Heart right ventricle (tissue), 16 donors: ENCODE measurements at regions not wholly inside any gene's neighbourhood (a gene's known extent, or its start where the extent isn't known, plus 50 kb on each side); places are given as distances from the start of the nearest gene placed in this dataset.

Source experiments
- ATAC-seq, 8 donors: fragments of 200-7000 bp; cut with Tn5 transposase; one replicate each; pipeline ENCODE4 v1.9.1; 2020; ENCODE audit warnings: mild to moderate bottlenecking in 8 of 8, moderate library complexity in 8 of 8, moderate number of reproducible peaks in 1 of 8
- DNase-seq, 2 donors: peaks; one replicate each; pipeline ENCODE4 v3.0.0-alpha.2; 2020
- H3K27ac ChIP-seq, 10 donors: fragments of 200-600 bp; sonication (generic) in 2 of 10; one replicate each; pipeline versions ENCODE4 v1.5.0 to v1.8.0; 2020 to 2022; ENCODE audit warnings: mild to moderate bottlenecking in 3 of 10
- H3K27me3 ChIP-seq, 7 donors: fragments of 200-600 bp; one replicate each; pipeline ENCODE4 v1.8.0; 2021 to 2022; ENCODE audit warnings: mild to moderate bottlenecking in 2 of 7
- H3K36me3 ChIP-seq, 9 donors: fragments of 200-600 bp; sonication (generic) in 1 of 9; one replicate each; pipeline versions ENCODE4 v1.5.0 to v1.8.0; 2020 to 2022; ENCODE audit warnings: mild to moderate bottlenecking in 2 of 9
- H3K4me1 ChIP-seq, 9 donors: fragments of 200-600 bp; sonication (generic) in 1 of 9; one replicate each; pipeline versions ENCODE4 v1.5.0 to v1.8.0; 2020 to 2022; ENCODE audit warnings: mild to moderate bottlenecking in 4 of 9
- H3K4me3 ChIP-seq, 10 donors: fragments of 200-600 bp; sonication (generic) in 2 of 10; one replicate each; pipeline versions ENCODE4 v1.5.0 to v1.8.0; 2020 to 2022; ENCODE audit warnings: mild to moderate bottlenecking in 7 of 10, moderate library complexity in 2 of 10
- H3K9me3 ChIP-seq, 11 donors: fragments of 200-600 bp in 10 of 11; sonication (generic) in 2 of 11; one replicate each; pipeline versions ENCODE4 v1.5.0 to v1.8.0; 2013 to 2022; ENCODE audit warnings: mild to moderate bottlenecking in 2 of 11, control low read depth in 1 of 11, moderate library complexity in 1 of 11
- CTCF ChIP-seq, 9 donors: fragments of 200-600 bp; sonication (generic) in 2 of 9; IDR thresholded peaks; one replicate each; pipeline versions ENCODE4 v1.5.0 to v1.8.0; 2021 to 2022; ENCODE audit warnings: antibody characterized with exemption in 9 of 9, mild to moderate bottlenecking in 5 of 9, moderate library complexity in 1 of 9
- WGBS, 2 donors: extraction: QIAGEN DNeasy Blood & Tissue Kit; methylation state at CpG; one replicate each; pipeline ENCODE4 v1.1.7; 2013; ENCODE audit warnings: inconsistent platforms in 1 of 2; 5-methylcytosine and 5-hydroxymethylcytosine counted together
- intact Hi-C, 10 donors: fragments of 100-400 bp; cut with DNase I; formaldehyde crosslinking; loops; one replicate each; pipeline versions ENCODE4 v1.11.1 to v1.14.2; 2022
- donor health status: Arrhythmogenic right ventricular cardiomyopathy.
- donor health status: ischemic (EF 13 %, LVEDD 7.1; RV severe dilation, severe dysfunction).
- donor health status: healthy with polysubstance abuse.
- donor health status: DM: no; HTN: yes; CAD: no.
- donor health status: DM: no; HTN: no; CAD: no.
- donor health status: ischemic (EF 25% LVEDD 6.9; RV normal size, moderate dysfunction).
- donor health status: ischemic (EF 25% LVEDD 5.7; RV mildly dilated, moderate dysfunction).
- donor health status: healthy.
- donor health status: DM: yes; HTN: yes; CAD: no.
- donor health status: Ischemic cardiomyopathy.
- donor health status: ischemic (EF 35%, LVEDD 5.7; RV mildly dilated, moderate dysfunction).
- donor health status: nonischemic (EF 11% LVEDD 7.7; RV severe dilation, severe dysfunction).
- donor health status: DM: yes; HTN: yes; CAD: no.
- donor health status: PGD.
- donor health status: ischemic (EF 29% LVEDD 5.4; RV normal size, mild dysfunction).
- donor health status: nonischemic (EF 23%, LVEDD 6.1; RV moderate dilation, normal function).

GRCh38 chr20:48295445-48295903 is 510.2 kb upstream of the SULF2 start:
- intact Hi-C loops = loop anchor here in 3 of 10 donors (10.0 kb wide), 3 partner anchors 511 to 611 kb away; partner anchors contain the start of gene SULF2 (in 3 of the 3)
- Histone ChIP-seq H3K4me1 (peaks cover 0 to 33% (median 15%) of the 10 kb centered on the region in 9 donors), H3K4me3 (no peak overlapping the region), H3K27me3 (no peaks in the 10 kb centered on the region), H3K9me3 (peaks cover 0 to 10% (median 0%) of the 10 kb centered on the region in 11 donors), H3K27ac (peak overlapping the region in 5 of 10 donors; percentile 22 to 62 (median 41)), H3K36me3 (no peaks in the 10 kb centered on the region)
- peak in 7 of 8 donors; percentile 67 to 85 (median 82) for ATAC-seq
- DNase-seq = peak in 1 of 2 donors; percentile 33
- peak in 5 of 9 donors; percentile 20 to 55 (median 32) for TF ChIP-seq CTCF (IDR thresholded peaks at IDR 0.05)
- 15 to 17% methylated on average over 5 of the region's 5 CpGs for WGBS, 2 donors

GRCh38 chr20:48294942-48295341 is 509.7 kb upstream of the SULF2 start:
- Histone ChIP-seq H3K27ac (peak overlapping the region in 4 of 10 donors; percentile 17 to 62 (median 50)), H3K27me3 (peaks cover 0 to 3% (median 0%) of the 10 kb centered on the region in 7 donors), H3K4me1 (peaks cover 0 to 33% (median 15%) of the 10 kb centered on the region in 9 donors), H3K9me3 (peaks cover 0 to 10% (median 0%) of the 10 kb centered on the region in 11 donors), H3K4me3 (no peak overlapping the region), H3K36me3 (no peaks in the 10 kb centered on the region)
- intact Hi-C loops = loop anchor here in 3 of 10 donors (10.0 kb wide), 3 partner anchors 510 to 610 kb away; partner anchors contain the start of gene SULF2 (in 3 of the 3)
- DNase-seq (no peak), ATAC-seq (no peak)
- 52 to 55% methylated on average over 5 of the region's 5 CpGs for WGBS, 2 donors
- no peak for TF ChIP-seq CTCF (IDR thresholded peaks at IDR 0.05)

GRCh38 chr20:48294196-48294595 is 508.9 kb upstream of the SULF2 start:
- intact Hi-C loops = loop anchor here in 3 of 10 donors (10.0 kb wide), 3 partner anchors 509 to 609 kb away; partner anchors contain the start of gene SULF2 (in 3 of the 3)
- Histone ChIP-seq H3K27me3 (peaks cover 0 to 8% (median 0%) of the 10 kb centered on the region in 7 donors), H3K9me3 (peaks cover 0 to 10% (median 0%) of the 10 kb centered on the region in 11 donors), H3K4me1 (peaks cover 0 to 30% (median 15%) of the 10 kb centered on the region in 9 donors), H3K36me3 (no peaks in the 10 kb centered on the region), H3K4me3 (no peak overlapping the region), H3K27ac (no peak overlapping the region)
- DNase-seq (no peak), ATAC-seq (no peak)
- WGBS, 2 donors = 86 to 87% methylated on average over 5 of the region's 5 CpGs
- no peak for TF ChIP-seq CTCF (IDR thresholded peaks at IDR 0.05)

GRCh38 chr20:48293671-48294070 is 508.4 kb upstream of the SULF2 start:
- H3K36me3 ChIP-seq = no peaks in the 10 kb centered on the region
- ATAC-seq (no peak), DNase-seq (no peak)
- TF ChIP-seq CTCF (IDR thresholded peaks at IDR 0.05) = no peak
- WGBS, 2 donors = 89 to 94% methylated on average over 4 of the region's 4 CpGs
- no peak overlapping the region for H3K4me3 ChIP-seq
- H3K4me1 ChIP-seq = peaks cover 0 to 25% (median 15%) of the 10 kb centered on the region in 9 donors
- intact Hi-C loops = loop anchor here in 3 of 10 donors (10.0 kb wide), 3 partner anchors 509 to 609 kb away; partner anchors contain the start of gene SULF2 (in 3 of the 3)
- peaks cover 0 to 10% (median 0%) of the 10 kb centered on the region in 11 donors for H3K9me3 ChIP-seq
- H3K27ac ChIP-seq = no peak overlapping the region
- H3K27me3 ChIP-seq = peaks cover 0 to 8% (median 0%) of the 10 kb centered on the region in 7 donors
